GM21447 (cell line): ENCODE measurements at regions not wholly inside any gene's neighbourhood (a gene's known extent, or its start where the extent isn't known, plus 50 kb on each side); places are given as distances from the start of the nearest gene placed in this dataset.
"Not testable (repeated sequence)": the region's sequence is repeated elsewhere in the genome, so short reads cannot be mapped to it uniquely, and the experiment has no call there.

Source experiments
- ATAC-seq: cut with Tn5 transposase; IDR thresholded peaks from one replicate; pipeline ENCODE4 v1.9.1; 2021; ENCODE audit not compliant: unreplicated experiment

GRCh38 chr10:64771253-64772050 is 1250.3 kb downstream of the REEP3 start:
- no peak for ATAC-seq

GRCh38 chr10:64773357-64773756 is 1252.2 kb downstream of the REEP3 start:
- ATAC-seq, result no peak

- not testable (repeated sequence) for ATAC-seq
These were observed 1263.2 kb downstream of the REEP3 start for GRCh38 chr10:64784451-64784850.

GRCh38 chr10:64785816-64786215 is 1264.6 kb downstream of the REEP3 start:
- ATAC-seq, result no peak

GRCh38 chr10:64786989-64787388 is 1265.8 kb downstream of the REEP3 start:
- no peak for ATAC-seq

- ATAC-seq, result no peak
These were observed 1274.6 kb downstream of the REEP3 start for GRCh38 chr10:64795847-64796246.

GRCh38 chr10:64798297-64798696 is 1277.1 kb downstream of the REEP3 start:
- ATAC-seq, result no peak

GRCh38 chr10:64808233-64808632 is 1287.0 kb downstream of the REEP3 start:
- not testable (repeated sequence) for ATAC-seq

GRCh38 chr10:64810046-64810445 is 1288.8 kb downstream of the REEP3 start:
- ATAC-seq, result not testable (repeated sequence)

GRCh38 chr10:64813391-64813790 is 1292.2 kb downstream of the REEP3 start:
- ATAC-seq, result no peak

- ATAC-seq, result no peak
These were observed 1293.0 kb downstream of the REEP3 start for GRCh38 chr10:64814201-64814600.

- no peak for ATAC-seq
These were observed 1308.7 kb downstream of the REEP3 start for GRCh38 chr10:64829888-64830412.

GRCh38 chr10:64830869-64831268 is 1309.7 kb downstream of the REEP3 start:
- no peak for ATAC-seq

- no peak for ATAC-seq
These were observed 1319.1 kb downstream of the REEP3 start for GRCh38 chr10:64840341-64840740.

GRCh38 chr10:64846700-64847099 is 1325.5 kb downstream of the REEP3 start:
- no peak for ATAC-seq

GRCh38 chr10:64855941-64856340 is 1334.7 kb downstream of the REEP3 start:
- ATAC-seq, result no peak

- no peak for ATAC-seq
These were observed 1338.7 kb downstream of the REEP3 start for GRCh38 chr10:64859911-64860310.

GRCh38 chr10:64863836-64864235 is 1342.6 kb downstream of the REEP3 start:
- no peak for ATAC-seq

- ATAC-seq, result no peak
These were observed 1346.3 kb downstream of the REEP3 start for GRCh38 chr10:64867501-64867962.

- no peak for ATAC-seq
These were observed 1351.9 kb downstream of the REEP3 start for GRCh38 chr10:64873088-64873487.

- no peak for ATAC-seq
These were observed 1352.8 kb downstream of the REEP3 start for GRCh38 chr10:64873959-64874358.

- ATAC-seq, result no peak
These were observed 1359.3 kb downstream of the REEP3 start for GRCh38 chr10:64880546-64880945.

- no peak for ATAC-seq
These were observed 1360.1 kb downstream of the REEP3 start for GRCh38 chr10:64881257-64881656.
